ENCODE measurements at regions not wholly inside any gene's neighbourhood (a gene's known extent, or its start where the extent isn't known, plus 50 kb on each side); places are given as distances from the start of the nearest gene placed in this dataset.
"Not testable (repeated sequence)": the region's sequence is repeated elsewhere in the genome, so short reads cannot be mapped to it uniquely, and the experiment has no call there.

DNA sequence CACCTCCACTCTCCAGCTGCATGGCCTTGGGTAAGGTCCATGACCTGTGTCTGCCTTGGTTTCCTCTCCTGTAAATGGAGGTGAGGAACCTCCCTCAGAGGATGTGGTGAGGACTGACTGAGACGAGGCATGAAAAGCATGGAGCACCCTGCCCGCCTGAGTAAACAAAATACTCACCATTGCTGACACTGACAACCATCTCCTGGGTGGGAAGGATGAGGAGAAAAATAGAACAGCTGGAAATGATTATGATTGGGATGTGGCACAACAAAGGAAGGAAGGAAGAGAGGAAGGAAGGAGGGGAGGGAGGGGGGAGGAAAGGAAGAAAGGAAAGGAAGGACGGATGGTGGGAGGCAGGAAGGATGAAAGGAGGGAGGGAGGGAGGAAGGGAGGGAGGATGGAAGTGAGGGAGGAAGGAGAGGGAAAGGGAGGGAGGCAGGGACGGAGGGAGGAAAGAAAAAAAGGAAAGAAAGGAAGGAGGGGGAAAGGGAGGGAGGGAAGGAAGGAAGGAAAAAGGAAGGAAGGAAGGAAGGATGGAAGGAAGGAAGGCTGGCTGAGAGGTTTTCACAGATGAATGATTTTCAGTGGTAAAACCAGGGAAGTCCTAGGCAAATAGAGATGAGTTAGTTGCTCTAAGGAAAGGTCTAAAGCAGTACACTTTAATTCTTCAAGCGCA is 276.5 kb upstream of the XYLT1 start:
- no peak for DNase-seq (ENCODE audit: low spot score)

GRCh38 chr16:17744921-17745572 is 274.3 kb upstream of the XYLT1 start:
- DNase-seq (ENCODE audit: low spot score), result no peak

- no peak for DNase-seq (ENCODE audit: low spot score)
Observed at GRCh38 chr16:17743578-17743977, 272.8 kb upstream of the XYLT1 start.

DNA sequence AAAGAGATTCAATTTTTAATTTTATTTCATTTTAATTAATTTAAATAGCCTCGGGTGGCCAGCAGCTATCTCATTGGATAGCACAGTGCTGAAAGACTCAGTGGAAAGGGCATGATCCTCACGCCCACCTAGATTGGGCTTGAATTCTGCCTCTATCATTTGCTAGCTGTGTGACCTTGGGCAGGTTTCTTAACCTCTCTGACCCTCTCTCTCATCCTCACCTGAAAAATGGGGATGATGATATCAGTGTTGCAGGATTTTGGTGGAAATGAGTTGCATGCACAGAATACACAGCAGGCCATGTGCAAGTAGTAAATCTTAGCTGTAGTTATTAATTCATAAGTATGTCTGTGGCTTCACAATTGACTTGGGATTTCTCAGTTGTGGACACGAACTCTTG is 272.4 kb upstream of the XYLT1 start:
- no peak for DNase-seq (ENCODE audit: low spot score)

DNA sequence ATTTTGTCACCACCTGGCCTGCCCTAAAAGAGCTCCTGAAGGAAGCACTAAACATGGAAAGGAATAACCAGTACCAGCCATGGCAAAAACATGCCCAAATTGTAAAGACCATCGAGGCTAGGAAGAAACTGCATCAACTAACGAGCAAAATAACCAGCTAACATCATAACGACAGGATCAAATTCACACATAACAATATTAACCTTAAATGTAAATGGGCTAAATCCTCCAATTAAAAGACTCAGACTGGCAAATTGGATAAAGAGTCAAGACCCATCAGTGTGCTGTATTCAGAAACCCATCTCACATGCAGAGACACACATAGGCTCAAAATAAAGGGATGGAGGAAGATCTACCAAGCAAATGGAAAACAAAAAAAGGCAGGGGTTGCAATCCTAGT is 264.3 kb upstream of the XYLT1 start:
- not testable (repeated sequence) for DNase-seq (ENCODE audit: low spot score)

- DNase-seq (ENCODE audit: low spot score), result no peak
Observed at GRCh38 chr16:17729820-17730219, 259.1 kb upstream of the XYLT1 start.

DNA sequence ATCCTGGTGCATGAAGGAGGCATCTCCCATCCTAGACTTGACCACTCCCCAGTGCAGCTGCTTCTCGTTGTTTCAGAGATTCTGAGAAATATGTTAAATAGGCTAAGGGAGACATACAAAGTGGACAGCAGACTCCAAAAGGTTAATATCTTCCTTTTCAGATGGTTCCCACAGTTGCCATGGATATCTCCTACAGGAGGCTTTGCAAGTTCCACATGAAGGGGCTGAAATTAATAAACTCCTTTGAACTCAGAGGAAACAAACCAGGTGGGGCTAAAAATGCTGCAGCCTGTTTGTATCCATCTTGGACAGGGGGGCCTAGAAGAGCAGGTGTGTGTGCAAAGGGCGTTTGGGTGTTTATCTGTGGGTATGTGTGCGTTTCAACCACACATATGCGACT is 257.4 kb upstream of the XYLT1 start:
- DNase-seq (ENCODE audit: low spot score), result no peak

- DNase-seq (ENCODE audit: low spot score), result no peak
Observed at GRCh38 chr16:17724242-17724898, 253.6 kb upstream of the XYLT1 start.

- no peak for DNase-seq (ENCODE audit: low spot score)
Observed at GRCh38 chr16:17723531-17724134, 252.9 kb upstream of the XYLT1 start.

DNA sequence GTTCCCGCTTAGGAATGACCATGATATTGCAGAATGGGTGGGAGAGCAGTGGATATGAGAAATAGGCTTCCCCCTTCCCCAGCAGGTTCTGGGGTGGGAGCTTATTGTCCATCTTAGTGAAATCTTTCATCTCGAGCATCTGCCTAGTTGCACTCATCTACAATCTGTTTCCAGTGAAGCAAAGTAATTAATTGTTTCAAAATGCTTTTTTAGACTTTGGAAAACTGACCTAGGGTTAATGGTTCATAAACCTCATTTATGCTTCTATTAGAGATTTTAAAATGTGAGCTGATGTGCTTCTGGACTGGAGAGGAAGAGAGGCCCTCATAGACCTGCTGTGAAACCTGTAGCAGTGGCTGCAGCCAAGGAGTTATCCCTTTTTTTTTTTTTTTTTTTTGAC is 247.7 kb upstream of the XYLT1 start:
- no peak for DNase-seq (ENCODE audit: low spot score)

- no peak for DNase-seq (ENCODE audit: low spot score)
Observed at GRCh38 chr16:17705847-17706246, 235.1 kb upstream of the XYLT1 start.

DNA sequence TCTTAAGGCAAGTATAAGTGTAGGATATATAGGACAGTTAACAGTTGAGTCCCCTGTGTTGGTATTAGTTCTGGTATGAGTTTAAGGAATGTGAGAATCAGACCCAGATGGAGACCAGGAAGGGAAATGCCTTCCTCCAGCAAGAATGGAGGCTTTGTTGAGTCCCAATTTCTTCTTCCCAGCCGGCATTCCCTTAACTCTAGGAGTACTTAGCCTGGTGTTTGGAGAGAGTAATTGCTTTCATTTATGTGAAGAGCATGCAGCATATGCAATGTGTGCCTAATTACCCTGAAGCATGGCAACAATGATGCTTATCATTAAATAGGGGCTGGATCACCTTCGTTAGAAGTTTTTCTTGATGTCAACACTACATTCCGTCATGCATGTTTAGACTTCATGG is 225.9 kb upstream of the XYLT1 start:
- no peak for DNase-seq (ENCODE audit: low spot score)

DNA sequence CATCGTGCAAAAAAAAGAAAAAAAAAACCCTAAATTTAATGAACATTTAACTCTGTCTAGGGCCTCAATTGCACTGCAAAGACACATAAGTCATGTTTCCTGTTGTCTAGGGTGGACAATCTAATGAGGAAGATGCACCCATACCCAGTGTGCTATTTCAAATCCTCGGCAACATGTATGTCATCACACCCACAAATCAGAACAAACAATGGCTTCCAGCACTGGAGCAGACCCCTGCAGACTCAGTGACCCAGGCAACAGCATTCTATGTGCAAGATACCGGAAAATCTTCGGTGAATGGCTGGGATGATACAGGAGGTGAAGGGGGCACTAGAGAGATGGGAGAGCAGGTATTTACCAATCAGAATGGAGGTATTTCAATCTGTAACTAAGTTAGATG is 221.7 kb upstream of the XYLT1 start:
- DNase-seq (ENCODE audit: low spot score), result no peak

GRCh38 chr16:17691899-17692176 is 221.1 kb upstream of the XYLT1 start:
- no peak for DNase-seq (ENCODE audit: low spot score)

- DNase-seq (ENCODE audit: low spot score), result no peak
Observed at GRCh38 chr16:17691106-17691898, 220.5 kb upstream of the XYLT1 start.

DNA sequence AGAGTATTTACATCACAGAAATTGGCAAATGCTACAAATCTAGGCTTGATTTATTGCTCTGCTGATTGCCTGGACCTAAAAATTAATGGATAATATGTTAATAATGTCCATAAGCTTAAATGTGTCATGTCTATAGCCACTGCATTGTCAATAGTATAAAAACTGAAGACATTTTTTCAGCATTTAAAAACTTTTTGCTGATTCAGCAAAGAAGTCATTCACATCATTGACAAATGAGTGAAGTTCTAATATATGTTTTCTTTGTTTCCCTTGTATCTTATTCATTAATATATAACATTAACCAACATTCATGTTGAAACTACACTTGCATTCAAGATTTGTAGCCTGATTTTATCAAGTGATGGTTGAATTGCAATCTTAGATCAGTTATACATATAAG is 214.7 kb upstream of the XYLT1 start:
- DNase-seq (ENCODE audit: low spot score), result no peak

- DNase-seq (ENCODE audit: low spot score), result no peak
Observed at GRCh38 chr16:17683281-17683680, 212.5 kb upstream of the XYLT1 start.

GRCh38 chr16:17676171-17676570 is 205.4 kb upstream of the XYLT1 start:
- DNase-seq (ENCODE audit: low spot score), result no peak

- no peak for DNase-seq (ENCODE audit: low spot score)
Observed at GRCh38 chr16:17668386-17668785, 197.6 kb upstream of the XYLT1 start.

- DNase-seq (ENCODE audit: low spot score), result no peak
Observed at GRCh38 chr16:17666293-17666692, 195.5 kb upstream of the XYLT1 start.

GRCh38 chr16:17658881-17659280 is 188.1 kb upstream of the XYLT1 start:
- DNase-seq (ENCODE audit: low spot score), result no peak

DNA sequence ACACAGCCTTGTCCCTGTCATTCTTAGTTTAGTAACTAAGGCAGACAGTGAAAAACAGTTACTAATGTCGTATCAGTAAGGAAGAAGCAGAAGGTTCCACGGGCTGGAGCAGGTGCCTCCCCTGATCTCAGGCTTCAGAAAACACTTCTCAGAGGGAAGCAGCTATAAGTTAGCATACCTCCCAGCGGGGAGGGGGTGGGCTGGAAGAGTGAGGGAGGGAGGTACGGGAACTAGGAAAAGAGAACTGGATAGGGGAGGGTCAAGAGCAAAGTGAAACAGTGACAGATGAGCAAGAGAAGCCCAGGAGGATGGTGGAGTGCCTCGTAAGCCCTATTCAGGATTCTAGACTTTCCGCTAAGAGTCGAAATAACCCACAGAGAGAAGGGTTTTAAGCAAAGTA is 186.3 kb upstream of the XYLT1 start:
- DNase-seq (ENCODE audit: low spot score), result no peak

All from mucosa of gallbladder (tissue), 1 donor.